Testis (tissue), 2 donors: ENCODE measurements at regions not wholly inside any gene's neighbourhood (a gene's known extent, or its start where the extent isn't known, plus 50 kb on each side); places are given as distances from the start of the nearest gene placed in this dataset.

ENCODE experiments used
- POLR2A ChIP-seq: fragments of 450-650 bp; IDR thresholded peaks from one replicate; pipeline ENCODE4 v1.6.1; 2017; ENCODE audit warnings: antibody characterized with exemption, mild to moderate bottlenecking, moderate library complexity
- TF ChIP-seq, protein P1 (sequence below), 3 experiments: fragments of 450-650 bp in 2 of 3; fragments of 200-600 bp in 1 of 3; sonication (generic) in 1 of 3; IDR thresholded peaks; one replicate each; pipeline ENCODE4 v1.5.1; 2016 to 2019; ENCODE audit warnings: antibody characterized with exemption in 3 of 3, mild to moderate bottlenecking in 2 of 3, moderate library complexity in 1 of 3

DNA sequence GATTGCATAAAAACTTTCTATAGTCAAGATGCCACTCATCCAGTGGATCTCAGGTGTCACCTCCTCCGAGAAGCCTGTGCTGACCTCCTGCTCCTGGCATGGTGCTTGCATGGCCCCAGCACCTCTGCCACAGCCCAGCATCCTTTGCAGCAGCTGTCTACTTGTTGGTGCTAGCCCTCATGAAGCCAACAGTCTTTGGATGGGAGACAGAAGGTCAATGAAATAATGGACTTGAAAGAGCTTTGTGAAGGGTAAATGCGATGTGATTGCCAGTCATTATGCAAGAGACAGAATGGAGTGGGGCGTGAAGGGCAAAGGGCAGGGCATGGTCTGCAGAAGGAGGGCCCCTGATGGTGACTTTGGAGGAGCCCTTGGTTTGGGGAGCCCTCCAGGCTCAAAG is 63.0 kb upstream of the CLMN start:
- TF ChIP-seq POLR2A = no peak
- TF ChIP-seq, protein P1, sequence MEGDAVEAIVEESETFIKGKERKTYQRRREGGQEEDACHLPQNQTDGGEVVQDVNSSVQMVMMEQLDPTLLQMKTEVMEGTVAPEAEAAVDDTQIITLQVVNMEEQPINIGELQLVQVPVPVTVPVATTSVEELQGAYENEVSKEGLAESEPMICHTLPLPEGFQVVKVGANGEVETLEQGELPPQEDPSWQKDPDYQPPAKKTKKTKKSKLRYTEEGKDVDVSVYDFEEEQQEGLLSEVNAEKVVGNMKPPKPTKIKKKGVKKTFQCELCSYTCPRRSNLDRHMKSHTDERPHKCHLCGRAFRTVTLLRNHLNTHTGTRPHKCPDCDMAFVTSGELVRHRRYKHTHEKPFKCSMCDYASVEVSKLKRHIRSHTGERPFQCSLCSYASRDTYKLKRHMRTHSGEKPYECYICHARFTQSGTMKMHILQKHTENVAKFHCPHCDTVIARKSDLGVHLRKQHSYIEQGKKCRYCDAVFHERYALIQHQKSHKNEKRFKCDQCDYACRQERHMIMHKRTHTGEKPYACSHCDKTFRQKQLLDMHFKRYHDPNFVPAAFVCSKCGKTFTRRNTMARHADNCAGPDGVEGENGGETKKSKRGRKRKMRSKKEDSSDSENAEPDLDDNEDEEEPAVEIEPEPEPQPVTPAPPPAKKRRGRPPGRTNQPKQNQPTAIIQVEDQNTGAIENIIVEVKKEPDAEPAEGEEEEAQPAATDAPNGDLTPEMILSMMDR (IDR thresholded peaks at IDR 0.05) = no peak
